NB4 (cell line): ENCODE measurements at regions not wholly inside any gene's neighbourhood (a gene's known extent, or its start where the extent isn't known, plus 50 kb on each side); places are given as distances from the start of the nearest gene placed in this dataset.

Source experiments
- DNase-seq: peaks from one replicate; pipeline ENCODE4 v3.0.0; 2010; ENCODE audit warnings: low read depth
- H3K4me3 ChIP-seq: one replicate; pipeline ENCODE4 v1.5.1; 2011; ENCODE audit warnings: mild to moderate bottlenecking, low read depth, low read length, moderate library complexity
- MYC ChIP-seq: IDR thresholded peaks from 2 replicates; pipeline ENCODE4 v1.6.1; 2011; ENCODE audit warnings: low read depth, low read length
- POLR2A ChIP-seq: IDR thresholded peaks from 2 replicates; pipeline ENCODE4 v1.6.1; 2011; ENCODE audit warnings: mild to moderate bottlenecking; ENCODE audit not compliant: insufficient read length; ENCODE audit errors: extremely low read depth
- TF ChIP-seq, protein P1 (sequence below): IDR thresholded peaks from one replicate; pipeline ENCODE4 v1.5.1; 2012; ENCODE audit warnings: low read depth, low read length
- TF ChIP-seq, protein P2 (sequence below): IDR thresholded peaks from 2 replicates; pipeline ENCODE4 v1.6.1; 2011; ENCODE audit warnings: low read depth, low read length

DNA sequence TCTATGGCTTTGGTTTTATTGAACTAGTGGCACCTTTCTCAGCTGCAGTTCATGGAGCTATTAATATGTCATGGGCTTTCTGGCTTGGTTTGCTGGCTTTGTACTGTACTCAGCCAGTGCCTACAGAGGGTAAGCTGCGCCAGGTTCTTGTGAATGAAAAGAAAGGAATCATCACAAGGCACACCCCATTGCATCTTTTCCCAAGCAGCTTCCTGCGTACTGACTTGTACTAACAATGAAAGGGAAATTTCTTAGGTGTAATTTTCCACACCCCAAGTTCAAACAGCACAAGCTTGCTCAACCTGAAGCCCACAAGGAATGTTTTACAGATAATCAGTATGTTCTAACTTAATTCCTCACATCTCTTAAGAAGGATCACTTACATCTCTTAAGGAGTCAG, 78.0 kb upstream of the TNFSF18 start:
- no peak for DNase-seq
- TF ChIP-seq, protein P1, sequence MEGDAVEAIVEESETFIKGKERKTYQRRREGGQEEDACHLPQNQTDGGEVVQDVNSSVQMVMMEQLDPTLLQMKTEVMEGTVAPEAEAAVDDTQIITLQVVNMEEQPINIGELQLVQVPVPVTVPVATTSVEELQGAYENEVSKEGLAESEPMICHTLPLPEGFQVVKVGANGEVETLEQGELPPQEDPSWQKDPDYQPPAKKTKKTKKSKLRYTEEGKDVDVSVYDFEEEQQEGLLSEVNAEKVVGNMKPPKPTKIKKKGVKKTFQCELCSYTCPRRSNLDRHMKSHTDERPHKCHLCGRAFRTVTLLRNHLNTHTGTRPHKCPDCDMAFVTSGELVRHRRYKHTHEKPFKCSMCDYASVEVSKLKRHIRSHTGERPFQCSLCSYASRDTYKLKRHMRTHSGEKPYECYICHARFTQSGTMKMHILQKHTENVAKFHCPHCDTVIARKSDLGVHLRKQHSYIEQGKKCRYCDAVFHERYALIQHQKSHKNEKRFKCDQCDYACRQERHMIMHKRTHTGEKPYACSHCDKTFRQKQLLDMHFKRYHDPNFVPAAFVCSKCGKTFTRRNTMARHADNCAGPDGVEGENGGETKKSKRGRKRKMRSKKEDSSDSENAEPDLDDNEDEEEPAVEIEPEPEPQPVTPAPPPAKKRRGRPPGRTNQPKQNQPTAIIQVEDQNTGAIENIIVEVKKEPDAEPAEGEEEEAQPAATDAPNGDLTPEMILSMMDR: no peak
- no peak for TF ChIP-seq POLR2A
- TF ChIP-seq, protein P2, sequence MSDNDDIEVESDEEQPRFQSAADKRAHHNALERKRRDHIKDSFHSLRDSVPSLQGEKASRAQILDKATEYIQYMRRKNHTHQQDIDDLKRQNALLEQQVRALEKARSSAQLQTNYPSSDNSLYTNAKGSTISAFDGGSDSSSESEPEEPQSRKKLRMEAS: no peak
- no peak for TF ChIP-seq MYC

DNA sequence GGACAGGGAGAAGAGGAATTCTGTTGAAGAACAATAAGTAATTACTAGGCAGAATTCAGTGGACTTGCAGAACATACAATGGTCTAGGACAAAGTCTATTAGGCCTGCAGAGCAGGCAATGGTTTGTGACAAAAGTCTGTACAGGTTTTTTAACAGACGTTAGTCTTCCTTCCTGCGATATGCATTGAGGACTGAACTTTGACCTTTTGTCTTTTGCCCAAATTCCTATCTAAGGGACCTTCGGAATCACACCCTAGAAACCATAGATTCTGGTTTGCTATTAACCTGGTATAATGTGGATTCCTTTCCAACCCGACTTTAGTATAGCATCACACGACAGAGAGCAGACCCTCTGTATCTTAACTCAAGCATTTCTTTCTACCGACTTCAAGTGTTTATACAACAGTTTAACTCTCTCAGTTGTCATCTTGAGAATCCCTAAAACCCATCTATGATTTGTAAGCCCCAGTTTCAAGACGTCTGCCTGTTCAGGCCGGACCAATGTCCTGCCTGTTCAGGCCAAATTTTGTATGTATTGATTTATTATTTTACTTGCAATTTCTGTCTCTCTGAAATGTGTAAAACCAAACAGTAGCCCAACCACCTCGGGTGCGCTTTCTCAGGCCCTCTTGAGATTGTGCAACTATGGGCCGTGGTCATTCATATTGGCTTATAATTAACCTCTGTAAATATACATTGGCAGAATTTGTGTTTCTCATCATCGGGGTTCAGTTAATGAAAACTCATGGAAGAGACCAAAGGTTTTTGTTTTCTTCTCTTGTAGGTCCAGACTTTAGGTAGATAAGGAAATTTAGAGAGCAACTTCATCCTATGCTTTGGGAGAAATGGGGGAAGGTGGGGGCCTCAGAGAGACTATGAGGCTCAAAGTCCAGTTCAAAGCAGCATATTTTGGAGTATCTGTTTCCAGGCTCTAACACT, 76.9 kb upstream of the TNFSF18 start:
- DNase-seq: no peak

More for the DNA sequence above, 78.0 kb upstream of the TNFSF18 start:
- no peak overlapping the region for H3K4me3 ChIP-seq

DNA sequence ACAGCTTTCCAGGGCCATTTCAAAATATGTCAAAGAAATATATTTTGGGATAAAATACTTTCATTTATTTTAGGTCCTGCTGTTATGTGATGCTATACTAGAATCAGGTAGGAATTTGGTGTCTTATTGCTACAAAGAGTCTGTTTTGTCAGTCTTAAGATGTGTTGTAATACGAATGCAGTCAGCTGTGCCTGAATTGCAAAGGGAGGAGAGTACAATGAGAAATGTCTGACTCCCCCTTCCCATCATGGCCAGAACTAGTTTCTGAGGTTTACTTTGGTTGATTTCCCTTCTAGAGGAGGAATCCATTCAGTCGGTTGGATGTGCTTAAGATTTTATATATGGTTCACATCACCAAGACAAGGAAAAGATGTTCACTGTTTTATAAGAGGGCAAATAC, 75.7 kb upstream of the TNFSF18 start:
- H3K4me3 ChIP-seq: no peak overlapping the region
- TF ChIP-seq, protein P1: no peak
- TF ChIP-seq, protein P2: no peak
- TF ChIP-seq POLR2A (no peak), MYC (no peak)
- no peak for DNase-seq

More for the DNA sequence above, 76.9 kb upstream of the TNFSF18 start:
- TF ChIP-seq, protein P2: no peak
- no peak overlapping the region for H3K4me3 ChIP-seq

DNA sequence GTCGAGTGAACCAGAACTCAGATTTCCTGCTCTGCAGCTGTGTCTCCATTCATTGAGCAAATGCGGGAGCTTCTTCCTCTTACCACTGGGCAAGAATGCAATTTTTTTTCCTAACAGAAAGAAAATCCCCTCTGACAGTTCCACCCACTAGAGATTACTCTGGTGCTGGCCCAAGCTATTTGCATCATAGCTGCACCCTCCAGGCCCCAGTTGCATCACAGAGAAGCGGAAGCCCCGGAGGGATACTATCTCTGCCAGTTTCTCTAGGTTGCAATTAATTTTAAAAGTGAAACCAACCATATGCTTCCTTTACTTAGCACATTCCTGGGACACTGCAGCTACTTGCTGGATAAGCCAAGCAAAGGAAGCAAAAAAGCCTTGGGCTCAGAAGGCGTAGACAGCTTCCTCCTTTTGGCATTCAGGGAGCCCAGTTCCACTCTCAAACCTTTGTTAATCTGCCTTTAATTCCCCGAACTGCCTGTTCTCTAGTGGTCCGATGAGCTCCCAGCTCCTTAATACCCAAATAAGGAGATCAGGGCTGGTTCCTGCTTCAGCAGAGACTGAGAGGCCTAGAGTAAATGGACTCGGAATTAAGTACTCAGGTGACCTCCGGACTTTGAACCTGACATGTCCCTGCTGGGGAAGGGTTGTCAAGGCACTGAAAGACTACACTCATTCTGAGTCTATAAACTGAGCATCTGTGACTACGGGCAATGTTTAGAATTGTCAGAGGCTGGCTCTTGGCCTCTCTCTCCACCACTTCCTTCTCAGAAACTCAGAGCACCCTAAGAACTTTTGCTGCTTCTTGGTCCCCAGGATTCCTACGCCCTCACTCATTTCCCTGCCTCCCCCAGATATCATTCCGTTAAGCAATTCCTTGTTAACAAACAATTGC, 72.5 kb upstream of the TNFSF18 start:
- peak; percentile 90 for DNase-seq
- TF ChIP-seq, protein P2: peak; percentile 31; the same call in 1 of the 2 replicates
- TF ChIP-seq, protein P1: no peak
- TF ChIP-seq POLR2A (no peak), MYC (peak; percentile 56; the same call in 1 of the 2 replicates)
- H3K4me3 ChIP-seq: peak overlapping the region; percentile 63

DNA sequence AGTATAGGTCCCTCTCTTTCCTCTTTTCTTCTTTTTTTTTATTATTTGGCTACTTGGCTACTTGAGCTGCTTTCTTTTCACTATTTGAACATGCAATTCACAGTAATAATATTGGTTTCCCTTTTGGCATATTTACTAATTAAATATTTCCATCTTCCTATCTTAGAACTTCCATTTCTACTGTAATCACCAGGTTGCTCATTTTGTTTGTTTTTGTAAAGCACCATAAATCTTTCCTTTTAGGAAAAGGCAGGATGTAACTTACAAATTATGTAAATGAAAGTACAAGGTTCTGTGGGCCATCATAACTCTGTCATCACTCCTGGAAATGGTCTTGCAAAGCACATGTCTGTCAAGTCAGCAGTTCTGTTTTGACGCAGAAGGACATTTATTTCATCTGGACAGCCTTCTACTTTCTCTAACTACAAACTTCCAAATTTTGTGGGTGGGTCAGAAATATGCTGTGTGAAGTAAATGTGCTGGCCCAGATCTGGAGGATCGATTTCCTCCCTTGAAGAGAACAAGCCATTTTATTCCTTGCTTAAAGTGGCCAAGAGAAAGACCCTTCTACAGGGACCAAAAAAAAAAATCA, 71.7 kb upstream of the TNFSF18 start:
- TF ChIP-seq, protein P2: peak; percentile 49
- TF ChIP-seq POLR2A: no peak
- peak; percentile 34; the same call in 1 of the 2 replicates for TF ChIP-seq MYC
- peak overlapping the region; percentile 63 for H3K4me3 ChIP-seq
- peak; percentile 21 for DNase-seq

DNA sequence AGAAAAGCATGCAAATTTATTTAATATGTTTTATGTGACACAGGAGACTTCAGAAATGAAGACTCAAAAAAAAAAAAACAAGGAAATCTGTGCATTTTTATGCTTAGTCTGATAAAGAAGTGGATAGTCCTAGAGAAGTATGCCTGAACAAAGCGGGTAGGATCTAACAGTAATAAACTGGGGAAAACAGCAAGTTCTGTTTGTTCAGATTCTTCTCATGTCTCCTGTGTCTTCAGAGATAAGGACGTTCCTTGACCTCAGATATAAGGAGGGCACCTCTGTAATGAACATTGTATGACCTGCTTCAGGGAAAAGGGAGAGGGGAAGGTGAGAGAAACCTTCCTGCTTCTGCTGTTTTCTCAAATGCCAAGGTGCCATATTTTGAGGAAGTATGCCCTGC, 67.7 kb upstream of the TNFSF18 start:
- DNase-seq: no peak
- TF ChIP-seq MYC: no peak
- TF ChIP-seq, protein P1: no peak
- TF ChIP-seq, protein P2: no peak
- no peak for TF ChIP-seq POLR2A
- no peak overlapping the region for H3K4me3 ChIP-seq
